HG02885 (cell line): ENCODE measurements at regions not wholly inside any gene's neighbourhood (a gene's known extent, or its start where the extent isn't known, plus 50 kb on each side); places are given as distances from the start of the nearest gene placed in this dataset.

ENCODE experiments used
- ATAC-seq: cut with Tn5 transposase; IDR thresholded peaks from one replicate; pipeline ENCODE4 v1.9.1; 2021; ENCODE audit warnings: mild to moderate bottlenecking; ENCODE audit not compliant: unreplicated experiment, poor library complexity

DNA sequence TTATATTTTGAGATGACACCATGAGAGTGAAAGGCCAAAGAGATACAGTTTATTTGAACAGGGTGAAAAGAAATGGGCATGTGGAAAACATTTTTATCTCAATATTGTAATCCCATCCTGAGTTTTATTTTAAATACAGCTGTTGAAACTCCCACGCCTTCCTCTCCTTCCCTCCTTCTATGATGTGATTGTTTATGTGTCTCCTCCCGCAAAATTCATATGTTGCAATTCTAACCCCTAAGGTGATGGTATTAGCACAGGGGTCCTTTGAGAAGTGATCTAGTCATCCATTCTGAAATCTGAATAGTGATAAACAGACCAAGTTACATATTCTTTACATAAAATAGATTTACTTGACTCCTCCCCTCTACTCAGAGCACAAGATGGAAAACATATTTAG lies 1275.4 kb upstream of the C9orf72 start:
- ATAC-seq, result no peak

DNA sequence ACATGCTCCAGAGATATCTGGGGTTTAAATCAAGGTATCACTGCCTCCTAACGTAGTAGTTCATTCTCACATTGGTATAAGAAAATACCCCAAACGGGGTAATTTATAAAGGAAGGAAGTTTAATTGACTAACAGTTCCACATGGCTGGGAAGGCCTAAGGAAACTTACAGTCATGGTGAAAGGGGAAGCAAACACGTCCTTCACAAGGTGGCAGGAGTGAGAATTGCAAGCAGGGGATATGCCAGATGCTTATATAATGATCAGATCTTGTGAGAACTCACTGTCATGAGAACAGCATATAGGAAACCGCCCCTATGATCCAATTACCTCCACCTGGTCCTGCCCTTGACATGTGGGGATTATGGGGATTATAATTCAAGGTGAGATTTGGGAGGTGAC lies 1280.2 kb upstream of the C9orf72 start:
- no peak for ATAC-seq

DNA sequence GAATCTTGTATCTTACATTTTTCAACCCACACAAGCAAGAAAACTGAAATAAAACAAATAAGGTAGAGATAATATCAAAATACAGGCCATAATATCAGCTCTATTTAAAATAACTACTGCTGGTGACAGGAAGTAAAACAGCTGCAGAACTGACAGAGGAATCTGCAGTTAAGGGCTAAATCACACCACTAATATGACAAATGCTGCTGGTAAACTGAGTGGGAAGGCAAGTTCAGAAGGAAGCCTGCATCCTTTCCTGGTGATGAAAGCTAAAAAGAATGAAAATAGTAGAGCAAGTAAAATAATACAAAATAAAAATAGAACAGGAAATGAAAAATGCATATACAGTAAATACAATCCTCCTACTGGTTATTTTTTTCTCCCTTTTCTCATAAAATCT lies 1293.7 kb upstream of the C9orf72 start:
- no peak for ATAC-seq

DNA sequence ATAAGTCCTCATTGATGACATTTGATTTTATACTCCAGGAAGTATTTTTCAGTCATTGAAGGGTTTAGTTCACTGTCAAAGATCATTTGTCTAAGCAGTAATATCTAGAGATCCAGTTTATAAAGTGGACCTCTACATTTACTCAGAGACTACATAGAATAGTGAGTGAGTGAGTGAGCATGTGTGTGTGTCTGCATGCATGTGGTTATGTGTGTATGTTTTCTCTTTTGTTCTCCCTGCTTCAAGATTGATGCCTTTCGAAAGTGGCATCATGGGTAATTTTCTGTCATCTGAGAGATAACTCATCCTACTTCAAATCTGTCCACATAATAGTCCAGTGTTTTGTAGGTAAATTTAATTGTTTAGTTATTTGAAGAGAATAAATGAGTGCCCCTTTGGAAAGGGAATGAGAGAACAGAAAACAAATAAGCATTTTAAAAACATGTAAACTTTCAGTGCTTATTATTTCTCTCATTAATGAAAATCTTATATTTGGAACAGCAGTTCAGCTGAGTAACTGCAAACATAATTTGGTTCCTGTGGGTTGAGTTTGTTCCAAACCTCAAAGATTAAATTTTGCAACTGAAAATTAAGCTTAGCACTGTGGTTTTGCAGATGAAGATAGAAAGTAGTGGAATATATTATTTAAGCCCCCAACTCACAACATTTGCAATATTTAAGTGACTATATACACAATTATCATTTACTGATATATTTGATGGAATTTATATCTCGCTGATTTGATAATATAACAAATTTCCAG lies 1295.1 kb upstream of the C9orf72 start:
- ATAC-seq, result no peak

DNA sequence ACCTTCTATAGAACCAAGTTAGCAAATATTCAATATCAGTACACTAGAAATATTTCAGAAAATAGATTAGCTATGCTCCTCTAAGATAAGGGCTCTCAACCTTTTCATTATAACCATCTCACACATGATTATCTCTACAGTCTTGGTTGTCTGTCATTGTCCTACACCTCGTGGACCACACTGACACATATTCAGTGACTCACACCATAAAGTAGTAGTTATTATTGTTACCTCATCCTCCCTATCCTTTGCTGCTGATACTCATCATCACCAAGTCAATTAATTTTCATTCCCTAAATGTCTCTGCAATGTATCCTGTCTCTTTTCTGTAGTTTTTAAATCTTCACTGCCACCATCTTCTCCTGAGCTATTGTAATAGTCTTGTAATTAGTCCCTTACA lies 1309.2 kb upstream of the C9orf72 start:
- no peak for ATAC-seq

DNA sequence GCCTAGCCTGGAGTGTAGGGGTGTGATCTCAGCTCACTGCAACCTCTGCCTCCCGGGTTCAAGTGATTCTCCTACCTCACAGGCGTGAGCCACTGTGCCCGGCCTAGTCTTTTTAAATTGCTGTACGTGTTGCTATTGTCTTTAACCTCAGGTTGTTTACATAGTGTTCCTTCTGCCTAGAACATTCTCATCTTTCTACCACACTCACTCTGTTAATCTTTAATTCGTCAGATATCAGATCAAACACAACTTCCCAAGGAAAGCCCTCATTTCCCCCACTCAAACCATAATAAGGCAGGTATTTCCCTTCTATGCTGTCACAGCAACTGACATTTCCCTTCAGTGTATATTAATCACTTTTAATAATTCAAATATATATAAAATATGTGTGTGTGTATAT lies 1310.0 kb upstream of the C9orf72 start:
- no peak for ATAC-seq

DNA sequence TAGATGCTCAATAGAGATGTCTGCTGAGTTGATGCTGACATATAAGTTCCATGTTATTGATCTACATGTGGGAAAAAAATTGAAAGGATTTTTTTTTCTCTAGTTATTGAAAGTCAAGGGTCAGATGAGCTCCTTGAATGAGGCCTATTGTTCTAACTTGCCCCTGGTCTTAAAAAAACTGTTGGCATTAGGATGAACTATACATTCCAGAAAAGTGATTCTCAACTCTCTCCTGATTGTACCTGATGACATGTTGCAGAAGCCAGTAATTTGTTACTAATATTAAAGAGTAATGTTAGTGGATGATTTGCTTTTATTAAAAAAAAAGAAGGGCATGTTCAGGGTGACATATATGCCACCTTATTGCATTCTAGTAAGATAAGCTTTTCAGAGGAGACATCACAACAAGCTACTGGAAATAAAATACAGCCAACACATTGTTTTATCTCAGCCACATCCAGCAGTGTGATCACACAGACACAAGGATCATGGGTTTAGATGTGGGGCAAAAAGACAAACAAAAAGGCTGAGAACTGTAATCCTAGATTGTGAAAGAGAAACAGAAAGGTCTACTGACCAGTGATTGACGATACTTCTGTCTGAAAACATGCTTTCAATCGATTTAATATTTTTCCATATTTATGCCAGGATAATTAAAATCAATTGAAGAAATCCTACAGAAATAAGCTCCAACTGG lies 1314.1 kb upstream of the C9orf72 start:
- no peak for ATAC-seq

DNA sequence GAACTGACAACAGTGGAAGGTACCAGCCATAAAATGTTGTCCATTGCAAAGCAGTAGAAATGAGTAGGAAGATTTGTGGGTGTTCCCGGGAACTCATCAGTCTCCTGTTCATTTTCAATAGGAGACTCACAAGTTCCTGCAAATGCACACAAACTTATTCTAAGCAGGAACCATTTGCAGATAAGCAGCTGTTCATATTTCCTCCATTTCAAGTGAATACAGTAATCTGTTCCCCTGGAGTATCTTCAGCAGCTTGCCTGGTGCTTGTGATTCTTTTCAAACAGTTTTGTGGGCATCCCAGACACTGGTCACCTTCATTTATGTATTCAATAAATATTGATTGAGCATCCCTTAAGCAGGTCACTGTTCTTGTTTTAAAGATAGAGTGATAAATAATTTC lies 1315.5 kb upstream of the C9orf72 start:
- ATAC-seq, result no peak

DNA sequence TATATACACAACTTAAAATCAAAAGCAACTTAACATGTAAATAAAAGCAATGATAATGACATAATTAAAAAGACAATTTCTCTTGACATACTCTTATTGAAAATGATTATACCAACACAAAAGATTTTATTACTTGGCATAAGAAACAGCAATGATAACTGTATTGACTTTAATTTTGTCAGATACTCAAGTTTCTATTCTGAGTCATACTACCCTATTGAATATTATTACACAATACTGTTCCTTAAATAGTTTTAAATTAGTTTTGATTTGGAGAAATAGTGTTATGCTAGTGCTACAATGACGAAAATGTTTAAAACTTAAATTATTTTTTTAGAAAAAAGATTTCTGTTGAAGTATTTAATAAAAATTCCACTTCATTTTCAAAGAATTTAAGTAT lies 1319.3 kb upstream of the C9orf72 start:
- ATAC-seq, result no peak

DNA sequence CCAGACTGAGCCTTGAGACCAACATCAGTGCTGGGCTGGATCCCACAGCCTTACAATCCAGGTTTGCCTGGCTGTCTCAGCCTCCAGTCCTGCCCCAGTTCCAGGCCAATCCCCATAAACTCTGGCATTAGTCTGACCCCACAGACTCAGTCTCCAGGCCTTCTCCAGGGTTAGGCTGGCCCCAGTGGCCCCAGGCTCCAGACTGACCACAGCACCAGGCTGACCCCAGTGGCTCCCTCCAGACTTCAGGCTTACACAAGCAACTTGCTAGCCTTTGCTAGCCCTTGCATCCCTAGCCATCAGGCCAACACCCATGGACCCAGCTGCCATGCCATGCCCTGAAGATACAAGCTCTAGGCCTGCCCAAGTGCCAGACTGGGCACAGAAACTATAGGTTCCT lies 1326.0 kb upstream of the C9orf72 start:
- no peak for ATAC-seq

DNA sequence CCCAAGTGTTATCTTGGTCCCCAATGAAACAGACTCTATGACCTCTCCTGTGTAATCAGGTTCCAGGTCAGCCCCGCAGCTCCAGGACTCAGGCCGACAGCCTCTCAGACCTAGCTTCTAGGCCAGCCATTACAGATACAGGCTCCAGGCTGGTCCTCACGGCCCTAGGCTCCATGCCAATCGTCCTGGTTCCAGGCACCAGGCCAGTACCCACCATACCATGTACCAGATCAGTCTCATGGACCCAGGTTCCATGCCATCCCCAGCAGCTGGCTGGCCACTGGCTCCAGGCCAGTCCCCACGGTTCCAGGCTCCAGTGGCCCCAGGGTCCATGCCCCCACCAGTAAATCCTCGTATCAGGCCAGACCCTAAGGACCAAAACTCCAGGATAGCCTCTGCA lies 1326.6 kb upstream of the C9orf72 start:
- no peak for ATAC-seq

DNA sequence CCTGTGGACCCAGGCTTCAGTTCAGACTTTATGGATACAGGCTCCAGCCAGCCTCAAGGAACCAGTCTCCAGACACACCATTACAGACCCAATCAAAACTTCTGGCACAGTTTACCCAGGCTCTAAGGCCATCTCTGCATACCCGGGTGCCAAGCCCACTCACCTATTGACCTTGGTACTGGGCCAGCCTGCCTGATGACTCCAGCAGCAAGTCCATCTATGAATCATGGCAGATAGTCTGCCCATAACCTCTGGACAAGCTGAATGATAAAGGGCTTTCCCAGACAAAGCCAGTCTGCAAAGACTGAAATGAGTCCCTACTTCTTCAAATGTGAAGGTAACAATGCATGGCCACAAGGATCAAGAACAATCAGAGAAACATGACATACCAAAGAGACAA lies 1327.1 kb upstream of the C9orf72 start:
- ATAC-seq, result no peak

DNA sequence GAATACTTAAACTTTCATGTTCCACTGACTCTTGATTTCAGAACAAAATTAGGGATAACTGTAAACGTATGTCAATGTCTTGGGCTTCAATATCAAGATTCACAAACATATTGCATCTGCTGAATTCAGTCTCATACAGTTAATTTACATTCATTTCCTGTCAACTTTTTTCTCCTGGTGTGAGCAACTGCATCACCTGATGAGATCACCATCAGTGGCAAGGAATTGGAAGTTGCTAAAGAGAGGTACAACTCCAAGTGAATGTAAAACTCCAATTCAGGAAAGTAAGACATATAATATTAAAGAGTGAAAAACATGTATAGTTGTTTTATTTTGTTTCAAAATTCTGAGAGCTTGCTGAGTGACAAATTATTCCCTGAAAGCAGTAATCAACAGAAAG lies 1336.2 kb upstream of the C9orf72 start:
- ATAC-seq, result no peak

DNA sequence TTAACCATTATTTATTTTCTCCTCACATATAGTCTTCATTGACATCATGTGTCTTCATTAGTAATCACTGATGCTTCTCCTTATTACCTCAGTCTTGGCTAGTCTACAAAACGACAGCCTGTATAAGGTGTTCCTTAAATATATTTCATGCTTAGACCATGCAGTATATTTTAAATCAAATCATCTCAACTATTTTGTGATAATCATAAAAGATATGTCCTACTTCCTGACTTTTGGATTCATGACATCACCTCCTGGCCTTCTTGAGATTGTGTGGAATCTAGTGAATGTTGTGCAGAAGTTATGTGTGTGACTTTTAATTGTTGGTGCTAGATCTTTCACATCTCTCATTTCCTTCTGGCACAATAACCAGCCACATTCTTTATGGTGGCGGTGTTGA lies 1339.3 kb upstream of the C9orf72 start:
- ATAC-seq, result no peak

DNA sequence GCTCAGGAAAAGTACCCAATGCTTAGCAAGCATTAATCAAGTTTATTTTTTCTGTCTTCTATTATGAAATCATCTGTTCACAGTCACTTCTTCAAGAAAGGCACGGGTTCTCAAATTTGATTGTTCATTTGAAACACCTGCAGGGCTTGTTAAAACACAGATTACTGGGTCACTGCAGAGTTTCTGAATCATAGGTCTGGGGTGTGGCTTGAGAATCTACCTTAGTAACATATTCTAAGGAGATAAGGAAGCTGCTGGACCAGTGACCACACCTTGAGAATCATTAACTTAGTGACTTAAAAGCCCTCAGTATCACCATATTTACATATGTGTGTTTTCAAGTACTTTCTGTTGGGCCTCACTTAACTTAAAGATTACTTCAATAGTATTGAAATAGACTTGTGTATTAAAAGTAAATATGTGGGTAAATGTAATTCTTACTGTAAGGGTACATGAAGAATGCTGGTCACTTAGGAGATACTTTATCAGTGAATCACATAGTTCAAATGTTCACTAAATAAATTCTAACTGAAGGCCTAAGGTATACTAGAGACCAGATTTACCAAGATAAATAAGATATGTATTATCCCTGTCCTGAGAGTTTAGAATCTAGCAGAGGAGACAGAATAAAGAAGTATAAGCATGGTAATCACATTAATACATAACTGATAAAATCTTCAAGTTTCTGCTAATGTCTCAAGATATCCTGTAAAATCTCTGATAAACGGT lies 1342.1 kb upstream of the C9orf72 start:
- ATAC-seq, result no peak

DNA sequence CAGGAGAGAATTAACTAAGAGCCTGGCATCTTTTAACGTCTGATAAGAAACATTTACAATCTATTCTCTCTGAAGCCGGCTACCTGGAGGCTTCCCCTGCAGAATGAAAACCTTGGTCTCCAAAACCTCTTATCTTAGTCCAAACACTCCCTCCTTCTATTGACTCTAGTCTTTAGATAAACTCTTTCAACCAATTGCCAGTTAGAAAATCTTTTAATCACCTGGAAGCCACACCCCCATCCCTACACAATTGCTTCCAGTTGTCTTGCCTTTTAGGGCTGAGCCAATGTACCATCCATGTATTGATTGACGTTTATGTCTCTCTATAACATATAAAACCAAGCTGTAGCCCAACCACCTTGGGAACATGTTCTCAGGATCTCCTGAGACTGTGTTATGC lies 1343.1 kb upstream of the C9orf72 start:
- no peak for ATAC-seq

DNA sequence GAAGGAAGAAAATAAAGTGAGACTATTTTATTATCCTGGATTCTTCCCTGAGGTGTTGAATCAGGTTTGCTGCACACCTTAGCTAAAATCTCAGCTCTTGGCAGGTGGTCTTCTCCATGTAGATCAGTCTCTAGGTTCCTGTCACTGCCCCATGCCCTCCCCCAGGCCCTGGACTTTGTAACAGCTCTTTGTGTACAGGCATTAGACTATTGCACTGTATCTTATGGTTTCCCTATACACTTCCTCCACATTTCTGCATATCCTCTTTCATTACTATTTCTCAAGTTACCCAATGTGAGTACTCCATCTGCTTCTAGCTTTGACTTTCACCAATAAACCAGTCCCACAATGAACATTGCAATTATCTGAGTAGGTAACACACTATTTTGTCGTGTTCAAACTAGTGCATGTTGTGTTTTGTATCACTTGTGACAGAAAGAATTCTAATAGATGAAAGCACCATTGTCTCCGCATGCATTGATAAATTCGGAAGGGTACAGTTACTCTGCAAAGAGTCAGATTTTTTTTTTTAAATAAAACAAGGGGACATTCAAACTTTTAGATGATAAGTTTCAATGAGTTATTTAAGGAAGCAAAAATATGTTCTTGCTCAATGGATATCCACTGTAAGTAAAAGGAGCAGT lies 1348.7 kb upstream of the C9orf72 start:
- ATAC-seq, result no peak

DNA sequence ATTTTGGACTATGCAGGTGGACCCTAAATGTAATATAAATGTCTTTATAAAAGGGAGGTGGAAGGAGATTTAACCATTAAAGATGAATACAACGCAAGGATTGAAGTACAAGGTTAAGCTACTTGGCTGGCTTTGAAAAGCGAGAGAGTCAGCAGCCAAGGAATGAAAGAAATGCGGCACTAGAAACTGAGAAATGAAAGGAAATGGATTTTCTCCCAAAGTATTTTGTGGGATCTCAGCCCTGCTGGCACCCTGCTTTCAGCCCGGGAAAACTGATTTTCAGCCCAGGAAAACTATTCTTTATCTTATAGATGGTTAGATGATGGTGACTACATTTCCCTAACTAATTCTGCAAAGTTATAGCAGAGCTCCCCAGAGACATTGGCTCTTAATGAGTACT lies 1349.6 kb upstream of the C9orf72 start:
- ATAC-seq, result no peak

DNA sequence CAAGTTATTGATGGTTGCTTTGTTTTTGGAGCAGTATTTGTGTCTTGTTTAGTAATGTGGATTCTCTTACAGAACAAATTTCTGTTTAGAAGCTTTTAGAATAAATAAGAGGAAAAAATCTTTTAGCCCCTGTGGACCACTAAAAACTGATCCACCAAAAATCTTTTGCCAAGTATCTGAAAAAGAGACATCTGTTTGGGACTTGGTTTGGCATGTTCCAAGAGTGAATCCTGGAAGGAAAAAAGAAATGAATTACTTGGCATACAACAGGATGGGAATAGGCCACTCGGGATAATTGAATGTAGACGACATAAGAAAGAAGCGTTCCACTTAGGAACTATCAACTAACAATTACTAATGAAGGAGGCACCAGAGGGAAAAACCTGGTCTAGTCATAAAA lies 1350.1 kb upstream of the C9orf72 start:
- no peak for ATAC-seq

DNA sequence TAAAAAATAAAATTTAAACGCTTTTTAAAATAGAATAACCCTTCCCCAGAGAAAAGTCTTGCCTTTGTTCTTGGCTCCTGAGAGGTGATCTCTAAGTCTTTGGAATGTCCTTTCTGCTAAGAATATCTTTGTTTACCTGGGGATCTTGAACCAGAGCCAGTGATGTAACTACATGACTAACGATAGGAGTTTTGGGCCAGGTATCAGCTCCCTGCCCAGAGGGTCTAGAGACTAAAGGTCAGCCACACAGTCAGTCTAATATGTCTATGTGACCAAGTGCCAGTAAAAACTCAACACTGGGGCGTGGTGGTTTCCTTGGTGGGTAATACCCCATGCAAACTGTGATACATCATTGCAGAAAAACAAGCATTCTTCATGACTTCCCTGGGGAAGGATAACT lies 1351.9 kb upstream of the C9orf72 start:
- no peak for ATAC-seq

DNA sequence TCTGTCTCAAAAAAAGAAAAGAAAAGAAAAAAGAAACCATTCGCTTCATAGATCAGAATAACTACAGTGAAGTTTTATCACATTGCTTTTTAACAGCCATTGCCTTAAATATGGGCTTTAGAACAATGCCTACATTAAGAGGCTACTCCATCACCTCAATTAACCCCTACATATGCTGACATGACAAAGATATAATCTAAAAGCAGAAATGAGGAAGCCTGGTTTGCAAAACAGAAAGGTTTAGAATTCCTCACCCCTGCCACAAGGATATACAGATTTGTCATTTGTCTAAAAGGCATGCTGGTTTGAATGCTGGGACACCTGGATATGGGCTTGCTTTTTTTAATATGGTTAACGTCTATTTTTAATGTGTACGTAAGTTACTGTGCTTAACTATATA lies 1353.0 kb upstream of the C9orf72 start:
- ATAC-seq, result no peak
